ENCODE measurements at regions not wholly inside any gene's neighbourhood (a gene's known extent, or its start where the extent isn't known, plus 50 kb on each side); places are given as distances from the start of the nearest gene placed in this dataset.

- TF ChIP-seq TAF1 (IDR thresholded peaks at IDR 0.05; ENCODE audit: borderline replicate concordance, insufficient read depth, low read length) = no peak
- TF ChIP-seq POLR2AphosphoS5 (IDR thresholded peaks at IDR 0.05; ENCODE audit: low read depth, low read length) = no peak
- no peak for TF ChIP-seq FOXP2 (optimal IDR thresholded peaks at IDR 0.05; ENCODE audit: borderline replicate concordance, extremely low read depth, extremely low read length, insufficient read depth)
Observed at GRCh38 chrX:9147726-9148125, 113.8 kb upstream of the FAM9B start.

GRCh38 chrX:9148615-9149399 lies 114.9 kb upstream of the FAM9B start:
- no peak for TF ChIP-seq TAF1 (IDR thresholded peaks at IDR 0.05; ENCODE audit: borderline replicate concordance, insufficient read depth, low read length)
- TF ChIP-seq SIN3A (IDR thresholded peaks at IDR 0.05; ENCODE audit: borderline replicate concordance, insufficient read depth, low read length) = no peak
- no peak for TF ChIP-seq FOXP2 (optimal IDR thresholded peaks at IDR 0.05; ENCODE audit: borderline replicate concordance, extremely low read depth, extremely low read length, insufficient read depth)
- TF ChIP-seq POLR2AphosphoS5 (IDR thresholded peaks at IDR 0.05; ENCODE audit: low read depth, low read length) = no peak
- TF ChIP-seq REST (IDR thresholded peaks at IDR 0.05; ENCODE audit: insufficient read depth in 1 of 2, low read depth in 2 of 2, low read length in 2 of 2) = no peak

GRCh38 chrX:9149501-9150245 lies 115.7 kb upstream of the FAM9B start:
- no peak for TF ChIP-seq SIN3A (IDR thresholded peaks at IDR 0.05; ENCODE audit: borderline replicate concordance, insufficient read depth, low read length)
- no peak for TF ChIP-seq POLR2AphosphoS5 (IDR thresholded peaks at IDR 0.05; ENCODE audit: low read depth, low read length)

- TF ChIP-seq REST (IDR thresholded peaks at IDR 0.05; ENCODE audit: insufficient read depth in 1 of 2, low read depth in 2 of 2, low read length in 2 of 2) = no peak
- no peak for TF ChIP-seq TAF1 (IDR thresholded peaks at IDR 0.05; ENCODE audit: borderline replicate concordance, insufficient read depth, low read length)
- no peak for TF ChIP-seq SIN3A (IDR thresholded peaks at IDR 0.05; ENCODE audit: borderline replicate concordance, insufficient read depth, low read length)
- no peak for TF ChIP-seq FOXP2 (optimal IDR thresholded peaks at IDR 0.05; ENCODE audit: borderline replicate concordance, extremely low read depth, extremely low read length, insufficient read depth)
Observed at GRCh38 chrX:9151772-9152307, 117.9 kb upstream of the FAM9B start.

- no peak for TF ChIP-seq POLR2AphosphoS5 (IDR thresholded peaks at IDR 0.05; ENCODE audit: low read depth, low read length)
- no peak for TF ChIP-seq FOXP2 (optimal IDR thresholded peaks at IDR 0.05; ENCODE audit: borderline replicate concordance, extremely low read depth, extremely low read length, insufficient read depth)
- TF ChIP-seq REST (IDR thresholded peaks at IDR 0.05; ENCODE audit: insufficient read depth in 1 of 2, low read depth in 2 of 2, low read length in 2 of 2) = no peak
- TF ChIP-seq SIN3A (IDR thresholded peaks at IDR 0.05; ENCODE audit: borderline replicate concordance, insufficient read depth, low read length) = no peak
- no peak for TF ChIP-seq TAF1 (IDR thresholded peaks at IDR 0.05; ENCODE audit: borderline replicate concordance, insufficient read depth, low read length)
Observed at GRCh38 chrX:9153300-9153699, 119.4 kb upstream of the FAM9B start.

GRCh38 chrX:9158611-9159010 lies 124.7 kb upstream of the FAM9B start:
- TF ChIP-seq SIN3A (IDR thresholded peaks at IDR 0.05; ENCODE audit: borderline replicate concordance, insufficient read depth, low read length) (no peak), FOXP2 (optimal IDR thresholded peaks at IDR 0.05; ENCODE audit: borderline replicate concordance, extremely low read depth, extremely low read length, insufficient read depth) (no peak), POLR2AphosphoS5 (IDR thresholded peaks at IDR 0.05; ENCODE audit: low read depth, low read length) (no peak), REST (IDR thresholded peaks at IDR 0.05; ENCODE audit: insufficient read depth in 1 of 2, low read depth in 2 of 2, low read length in 2 of 2) (no peak), TAF1 (IDR thresholded peaks at IDR 0.05; ENCODE audit: borderline replicate concordance, insufficient read depth, low read length) (no peak)
